ENCODE measurements at regions not wholly inside any gene's neighbourhood (a gene's known extent, or its start where the extent isn't known, plus 50 kb on each side); places are given as distances from the start of the nearest gene placed in this dataset.
A peak's percentile ranks its signal among the peaks of the same experiment; 100 is the strongest.

DNA sequence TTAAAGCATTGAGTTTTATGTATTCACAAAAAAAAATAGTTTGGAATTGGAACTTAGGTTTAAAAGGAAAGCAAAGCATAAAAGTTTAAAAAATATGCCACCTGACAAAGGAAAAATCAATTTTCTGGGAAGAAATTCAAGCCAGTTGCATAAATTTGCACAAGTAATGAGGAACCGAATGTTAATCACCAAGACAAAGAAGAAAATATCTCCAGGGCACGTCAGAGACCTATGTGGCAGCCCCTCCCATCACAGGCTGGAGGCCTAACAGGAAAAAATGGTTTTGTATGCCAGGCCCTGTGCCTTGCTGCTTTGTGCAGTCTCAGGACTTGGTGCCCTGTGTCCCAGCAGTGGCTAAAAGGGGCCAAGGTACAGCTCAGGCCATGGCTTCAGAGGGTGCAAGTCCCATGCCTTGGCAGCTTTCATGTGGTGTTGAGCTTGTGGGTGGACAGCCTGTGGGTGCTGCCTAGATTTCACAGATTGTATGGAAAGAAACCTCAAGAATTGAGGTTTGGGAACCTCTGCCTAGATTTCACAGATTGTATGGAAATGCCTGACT lies 767.2 kb upstream of the SLC10A2 start:
- Mint-ChIP-seq H3K9me3 (peaks cover 23% of the 10 kb centered on the region), H3K36me3 (peaks cover 7% of the 10 kb centered on the region), H3K27ac (no peak overlapping the region), H3K27me3 (ENCODE audit: low read depth) (no peaks in the 10 kb centered on the region), H3K4me3 (no peak overlapping the region), H3K4me1 (no peaks in the 10 kb centered on the region)
- DNase-seq (ENCODE audit: low spot score in 2 of 2, unreplicated experiment in 2 of 2): no peak
- TF ChIP-seq, protein P1, sequence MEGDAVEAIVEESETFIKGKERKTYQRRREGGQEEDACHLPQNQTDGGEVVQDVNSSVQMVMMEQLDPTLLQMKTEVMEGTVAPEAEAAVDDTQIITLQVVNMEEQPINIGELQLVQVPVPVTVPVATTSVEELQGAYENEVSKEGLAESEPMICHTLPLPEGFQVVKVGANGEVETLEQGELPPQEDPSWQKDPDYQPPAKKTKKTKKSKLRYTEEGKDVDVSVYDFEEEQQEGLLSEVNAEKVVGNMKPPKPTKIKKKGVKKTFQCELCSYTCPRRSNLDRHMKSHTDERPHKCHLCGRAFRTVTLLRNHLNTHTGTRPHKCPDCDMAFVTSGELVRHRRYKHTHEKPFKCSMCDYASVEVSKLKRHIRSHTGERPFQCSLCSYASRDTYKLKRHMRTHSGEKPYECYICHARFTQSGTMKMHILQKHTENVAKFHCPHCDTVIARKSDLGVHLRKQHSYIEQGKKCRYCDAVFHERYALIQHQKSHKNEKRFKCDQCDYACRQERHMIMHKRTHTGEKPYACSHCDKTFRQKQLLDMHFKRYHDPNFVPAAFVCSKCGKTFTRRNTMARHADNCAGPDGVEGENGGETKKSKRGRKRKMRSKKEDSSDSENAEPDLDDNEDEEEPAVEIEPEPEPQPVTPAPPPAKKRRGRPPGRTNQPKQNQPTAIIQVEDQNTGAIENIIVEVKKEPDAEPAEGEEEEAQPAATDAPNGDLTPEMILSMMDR (IDR thresholded peaks at IDR 0.05; ENCODE audit: unreplicated experiment): no peak

DNA sequence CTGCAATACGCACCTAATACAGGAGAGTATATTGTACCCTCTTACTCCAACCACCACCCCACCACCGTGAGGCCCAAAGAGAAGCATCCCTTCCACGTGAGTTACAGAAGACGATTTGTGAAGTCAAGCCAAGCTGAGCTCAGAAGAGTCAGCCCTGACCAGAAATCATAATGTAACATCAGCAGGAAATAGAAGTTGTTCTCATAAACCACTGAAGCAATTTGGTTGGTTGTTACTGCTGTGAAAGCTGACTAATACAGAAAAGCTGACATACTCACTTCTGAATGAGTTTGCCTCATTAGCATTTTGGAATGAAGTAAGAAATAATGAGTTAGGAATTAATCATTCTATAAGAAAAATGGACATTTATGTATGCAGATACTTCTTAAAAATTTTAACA lies 749.4 kb upstream of the SLC10A2 start:
- TF ChIP-seq, protein P1 (IDR thresholded peaks at IDR 0.05; ENCODE audit: unreplicated experiment): no peak
- peaks cover 12% of the 10 kb centered on the region for H3K4me1 Mint-ChIP-seq
- no peaks in the 10 kb centered on the region for H3K27me3 Mint-ChIP-seq (ENCODE audit: low read depth)
- no peak overlapping the region for H3K4me3 Mint-ChIP-seq
- no peak overlapping the region for H3K27ac Mint-ChIP-seq
- H3K36me3 Mint-ChIP-seq: peaks cover 4% of the 10 kb centered on the region
- peaks cover 31% of the 10 kb centered on the region for H3K9me3 Mint-ChIP-seq
- DNase-seq (ENCODE audit: low spot score in 2 of 2, unreplicated experiment in 2 of 2): no peak

DNA sequence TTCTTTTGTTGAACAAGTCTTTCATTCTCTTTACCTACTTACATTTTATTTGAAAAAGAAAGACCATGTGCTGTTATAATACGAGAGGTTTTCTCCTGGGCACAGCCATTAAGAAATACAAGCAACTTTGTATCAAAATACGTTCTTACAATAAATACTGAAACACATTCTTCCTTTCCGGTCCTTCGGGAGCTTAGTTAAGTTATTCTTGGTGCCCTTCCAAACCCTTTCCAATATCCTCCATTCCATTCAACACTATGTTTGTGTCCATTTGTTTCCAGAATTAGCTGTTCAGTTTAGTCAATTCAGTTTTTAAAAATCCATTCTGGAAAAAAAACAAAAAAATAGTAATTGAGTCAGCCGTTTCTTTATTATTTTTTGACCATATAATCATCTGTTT lies 746.8 kb upstream of the SLC10A2 start:
- Mint-ChIP-seq H3K27me3 (ENCODE audit: low read depth) (no peaks in the 10 kb centered on the region), H3K4me1 (peaks cover 20% of the 10 kb centered on the region), H3K4me3 (no peak overlapping the region), H3K27ac (no peak overlapping the region), H3K36me3 (peaks cover 3% of the 10 kb centered on the region), H3K9me3 (peaks cover 16% of the 10 kb centered on the region)
- DNase-seq (ENCODE audit: low spot score in 2 of 2, unreplicated experiment in 2 of 2): no peak
- TF ChIP-seq, protein P1 (IDR thresholded peaks at IDR 0.05; ENCODE audit: unreplicated experiment): no peak

DNA sequence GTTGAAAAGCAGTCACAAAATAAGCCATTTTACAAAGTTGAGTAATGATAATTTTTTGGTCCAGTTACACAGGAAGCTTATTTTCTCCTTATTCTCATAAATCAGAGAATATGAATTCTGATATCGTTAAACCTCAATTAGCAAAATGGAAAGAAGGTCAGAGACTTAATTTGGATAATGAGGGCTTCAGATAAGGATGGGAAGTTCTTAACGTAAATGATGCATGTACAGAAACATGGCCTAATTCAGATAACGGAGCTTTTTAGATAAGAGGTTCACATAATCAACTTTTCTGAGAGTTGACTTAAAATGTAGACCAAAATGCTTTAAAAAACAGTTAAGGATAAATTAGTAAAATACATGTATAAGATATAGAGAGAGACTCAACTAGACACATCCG lies 746.3 kb upstream of the SLC10A2 start:
- DNase-seq (ENCODE audit: low spot score in 2 of 2, unreplicated experiment in 2 of 2): no peak
- H3K27ac Mint-ChIP-seq: peak overlapping the region; percentile 56
- peaks cover 5% of the 10 kb centered on the region for H3K36me3 Mint-ChIP-seq
- no peak overlapping the region for H3K4me3 Mint-ChIP-seq
- no peaks in the 10 kb centered on the region for H3K27me3 Mint-ChIP-seq (ENCODE audit: low read depth)
- H3K9me3 Mint-ChIP-seq: peaks cover 20% of the 10 kb centered on the region
- TF ChIP-seq, protein P1 (IDR thresholded peaks at IDR 0.05; ENCODE audit: unreplicated experiment): no peak
- peaks cover 22% of the 10 kb centered on the region for H3K4me1 Mint-ChIP-seq

DNA sequence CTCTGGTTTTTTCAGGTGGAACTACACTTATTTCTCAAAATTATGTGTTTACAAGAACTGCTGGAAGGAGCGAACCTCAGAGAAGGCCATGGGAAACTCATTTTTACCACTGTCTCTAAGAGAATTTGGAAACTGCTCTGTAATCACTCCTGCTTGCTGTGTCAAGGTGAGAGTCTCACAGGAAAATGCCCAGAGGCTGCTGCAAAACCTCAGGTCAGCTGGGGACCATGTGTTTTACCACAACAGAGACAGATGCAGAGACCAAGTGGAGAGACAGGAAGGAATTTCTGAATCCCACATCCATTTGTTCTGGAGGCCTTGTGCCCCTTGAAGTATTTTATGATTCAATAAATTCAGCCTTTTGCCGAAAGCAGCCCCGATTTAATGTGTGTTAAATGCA lies 743.8 kb upstream of the SLC10A2 start:
- H3K36me3 Mint-ChIP-seq: peaks cover 7% of the 10 kb centered on the region
- H3K4me1 Mint-ChIP-seq: peaks cover 41% of the 10 kb centered on the region
- H3K4me3 Mint-ChIP-seq: no peak overlapping the region
- no peaks in the 10 kb centered on the region for H3K27me3 Mint-ChIP-seq (ENCODE audit: low read depth)
- TF ChIP-seq, protein P1 (IDR thresholded peaks at IDR 0.05; ENCODE audit: unreplicated experiment): no peak
- peaks cover 17% of the 10 kb centered on the region for H3K9me3 Mint-ChIP-seq
- peak overlapping the region; percentile 36 for H3K27ac Mint-ChIP-seq
- DNase-seq (ENCODE audit: low spot score in 2 of 2, unreplicated experiment in 2 of 2): no peak

DNA sequence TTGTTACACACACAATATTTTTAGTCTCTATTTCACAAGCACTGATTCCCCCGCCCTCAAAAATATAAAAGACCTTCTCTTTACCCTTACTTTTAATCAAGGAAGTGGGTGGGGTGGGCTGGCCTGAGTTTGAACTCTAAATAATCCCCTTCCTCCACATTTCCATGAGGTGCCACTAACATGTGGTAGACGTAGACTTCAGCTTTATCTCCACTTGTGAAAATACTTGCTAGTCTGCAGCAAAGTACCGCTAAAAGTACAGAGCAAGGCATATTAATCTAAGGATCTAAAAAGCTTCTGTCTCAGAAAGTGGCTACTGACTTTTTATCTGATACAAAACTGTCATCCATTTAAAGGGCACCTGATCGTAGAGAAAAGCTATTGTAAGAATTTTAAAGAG lies 739.6 kb upstream of the SLC10A2 start:
- Mint-ChIP-seq H3K27ac (peak overlapping the region; percentile 3), H3K4me3 (no peak overlapping the region), H3K36me3 (peaks cover 4% of the 10 kb centered on the region), H3K9me3 (peaks cover 6% of the 10 kb centered on the region), H3K4me1 (peaks cover 56% of the 10 kb centered on the region), H3K27me3 (ENCODE audit: low read depth) (no peaks in the 10 kb centered on the region)
- TF ChIP-seq, protein P1 (IDR thresholded peaks at IDR 0.05; ENCODE audit: unreplicated experiment): no peak
- no peak for DNase-seq (ENCODE audit: low spot score in 2 of 2, unreplicated experiment in 2 of 2)
